ENCODE measurements at regions not wholly inside any gene's neighbourhood (a gene's known extent, or its start where the extent isn't known, plus 50 kb on each side); places are given as distances from the start of the nearest gene placed in this dataset.

DNA sequence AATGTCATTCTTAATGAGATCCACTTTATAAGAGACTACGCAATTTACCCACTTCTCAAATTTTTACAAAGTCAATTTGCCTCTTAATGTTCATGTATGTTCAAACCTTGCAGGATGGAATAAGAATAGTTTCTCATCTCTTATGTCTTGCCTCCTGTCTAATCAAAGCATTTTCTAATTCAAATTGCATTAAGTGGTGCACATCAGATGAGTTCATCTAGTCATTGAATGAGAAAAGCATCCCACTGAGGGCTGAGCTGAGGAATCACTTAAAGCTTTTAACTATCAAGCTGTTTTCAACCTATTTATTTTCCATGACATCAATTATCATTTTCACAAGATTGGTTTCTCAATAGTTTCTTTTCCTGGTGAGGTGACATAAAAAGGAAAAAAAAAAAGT is 1964.0 kb downstream of the PCDH7 start:
- no peak for TF ChIP-seq POLR2A (IDR thresholded peaks at IDR 0.05; ENCODE audit: low read length)
- TF ChIP-seq GATA1 (IDR thresholded peaks at IDR 0.05; ENCODE audit: low read depth, low read length): no peak
